SHP77 (cell line): ENCODE measurements at regions not wholly inside any gene's neighbourhood (a gene's known extent, or its start where the extent isn't known, plus 50 kb on each side); places are given as distances from the start of the nearest gene placed in this dataset.
A peak's percentile ranks its signal among the peaks of the same experiment; 100 is the strongest.

Experiments
- DNase-seq, 2 experiments: peaks; one replicate each; lab custom pipeline; 2025; lab: John Stamatoyannopoulos, UW

DNA sequence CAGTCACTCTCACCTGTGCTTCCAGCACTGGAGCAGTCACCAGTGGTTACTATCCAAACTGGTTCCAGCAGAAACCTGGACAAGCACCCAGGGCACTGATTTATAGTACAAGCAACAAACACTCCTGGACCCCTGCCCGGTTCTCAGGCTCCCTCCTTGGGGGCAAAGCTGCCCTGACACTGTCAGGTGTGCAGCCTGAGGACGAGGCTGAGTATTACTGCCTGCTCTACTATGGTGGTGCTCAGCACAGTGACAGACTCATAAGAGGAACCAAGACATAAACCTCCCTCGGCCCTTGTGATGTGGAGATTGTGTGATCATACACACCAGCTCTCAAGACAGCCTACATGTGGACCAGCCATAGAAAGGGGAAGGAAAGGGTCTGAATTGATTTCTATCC is 113.3 kb downstream of the ZNF280B start:
- DNase-seq: no peak

DNA sequence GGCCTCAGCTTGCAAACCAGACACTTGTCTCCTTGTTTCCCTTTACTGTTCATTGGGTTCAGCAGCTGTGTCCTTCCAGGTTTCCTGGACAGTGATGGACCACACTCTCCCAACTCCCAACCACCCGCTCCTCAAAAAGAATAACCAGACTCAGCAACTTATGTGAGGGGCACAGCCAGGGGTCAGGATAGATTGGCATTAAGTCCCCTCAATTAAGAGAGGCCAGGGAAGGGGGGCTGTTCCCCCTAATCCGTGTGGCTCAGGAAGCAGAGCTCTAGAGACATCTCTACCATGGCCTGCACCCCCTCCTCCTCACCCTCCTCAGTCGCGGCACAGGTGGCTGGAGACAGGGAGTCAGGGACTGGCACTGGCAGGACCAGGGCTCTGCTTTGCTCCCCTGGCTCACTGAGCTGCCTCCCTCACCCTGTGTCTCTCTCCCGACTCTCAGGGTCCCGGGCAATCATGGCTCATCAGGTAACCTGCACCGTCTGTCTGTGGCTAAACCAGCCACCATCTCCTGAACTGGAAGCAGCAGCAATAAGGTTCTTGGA is 111.7 kb downstream of the ZNF280B start:
- DNase-seq: no peak

DNA sequence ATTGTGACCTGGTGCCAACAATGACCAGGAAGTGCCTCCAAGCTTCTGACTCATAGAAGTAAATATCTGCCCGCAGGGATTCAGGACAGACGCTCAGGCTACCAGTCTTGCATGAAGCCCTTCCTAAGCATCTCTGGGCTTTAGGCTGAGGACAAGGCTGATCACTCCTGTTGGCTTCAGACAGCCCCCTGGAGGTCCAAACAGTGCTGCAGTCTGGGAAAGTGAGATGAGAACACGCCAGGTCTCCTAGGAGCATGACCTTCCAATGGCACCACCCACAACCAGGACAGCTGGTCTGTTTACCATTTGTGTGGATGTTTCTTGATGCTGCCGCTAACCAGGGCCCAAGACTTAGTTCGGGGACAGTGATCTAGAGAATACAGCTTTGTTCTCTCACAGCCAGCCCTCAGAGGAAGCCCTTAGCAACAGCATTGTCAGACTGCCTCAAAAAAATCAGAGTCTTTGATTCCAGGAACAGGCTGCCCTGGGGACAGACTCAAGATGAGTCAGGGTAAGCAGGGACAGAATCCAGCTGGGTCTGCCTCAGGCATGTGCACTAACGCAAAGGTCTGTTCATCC is 111.2 kb downstream of the ZNF280B start:
- DNase-seq: no peak

DNA sequence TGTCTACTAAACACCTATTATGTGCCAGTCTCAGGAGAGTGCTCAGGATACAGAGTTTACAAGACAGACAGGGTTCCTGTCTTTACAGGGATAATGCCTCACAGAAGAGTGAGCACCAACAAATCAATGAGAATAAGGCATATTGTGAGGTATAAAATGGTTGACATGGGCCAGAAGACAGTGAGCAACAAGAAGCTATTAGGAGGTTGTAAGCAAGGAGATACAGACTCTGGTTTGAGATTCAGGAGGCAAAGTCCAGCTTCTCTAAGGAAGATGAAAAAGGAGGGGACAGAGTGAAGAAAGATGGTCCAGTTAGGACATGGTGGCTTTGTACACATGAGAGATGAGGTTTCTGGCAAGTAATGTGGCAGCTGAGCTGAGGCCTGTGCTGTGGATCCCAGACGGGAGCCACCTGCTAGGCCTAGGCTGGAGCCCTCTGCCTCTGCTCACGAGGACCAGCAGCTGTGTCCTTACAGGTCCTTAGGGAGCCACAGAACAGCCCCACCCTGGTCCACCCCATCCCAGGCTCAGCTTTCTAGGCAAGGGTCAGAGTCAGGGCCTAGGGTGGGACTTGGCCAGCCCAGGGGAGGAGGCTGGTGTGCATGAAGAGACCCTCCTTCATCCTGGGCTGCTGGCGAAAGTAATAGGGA is 110.5 kb downstream of the ZNF280B start:
- DNase-seq: no peak

DNA sequence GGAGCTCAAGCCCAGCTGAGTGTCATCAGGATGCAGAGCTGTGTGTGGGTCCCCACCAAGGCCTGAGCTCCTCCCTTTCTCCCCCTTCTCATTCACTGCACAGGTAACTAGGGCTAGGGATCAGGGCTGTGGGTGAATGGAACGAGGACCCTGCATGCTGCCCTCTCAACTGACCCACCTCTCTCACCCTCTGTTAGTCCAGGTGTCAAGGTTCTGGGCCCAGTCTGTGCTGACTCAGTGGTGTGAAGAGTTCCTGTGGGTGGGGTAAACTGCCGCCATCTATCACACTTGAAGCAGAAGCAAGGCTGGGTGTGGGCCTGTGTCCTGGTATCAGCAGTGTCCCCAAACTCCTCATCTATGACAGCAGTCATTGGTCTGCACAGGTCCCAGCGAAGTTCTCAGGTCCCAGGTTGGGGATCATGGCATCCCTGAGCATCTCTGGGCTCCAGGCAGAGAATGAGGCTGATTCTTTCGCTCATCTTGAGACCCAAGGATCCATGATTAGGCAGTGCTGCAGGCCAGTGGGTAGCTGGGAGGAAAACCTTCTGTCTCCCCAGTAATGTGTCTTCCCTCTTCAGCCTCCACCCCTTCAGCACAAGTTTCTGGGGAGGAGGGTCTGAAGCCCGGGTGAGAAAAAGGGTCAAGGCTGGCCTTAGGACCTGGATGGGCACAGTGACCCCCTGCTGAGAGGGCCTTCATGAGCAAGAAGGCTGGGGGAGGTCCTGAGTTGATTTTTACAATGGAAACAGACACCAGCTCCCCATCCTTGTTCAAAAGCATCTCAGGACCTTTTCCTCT is 109.8 kb downstream of the ZNF280B start:
- DNase-seq: no peak

DNA sequence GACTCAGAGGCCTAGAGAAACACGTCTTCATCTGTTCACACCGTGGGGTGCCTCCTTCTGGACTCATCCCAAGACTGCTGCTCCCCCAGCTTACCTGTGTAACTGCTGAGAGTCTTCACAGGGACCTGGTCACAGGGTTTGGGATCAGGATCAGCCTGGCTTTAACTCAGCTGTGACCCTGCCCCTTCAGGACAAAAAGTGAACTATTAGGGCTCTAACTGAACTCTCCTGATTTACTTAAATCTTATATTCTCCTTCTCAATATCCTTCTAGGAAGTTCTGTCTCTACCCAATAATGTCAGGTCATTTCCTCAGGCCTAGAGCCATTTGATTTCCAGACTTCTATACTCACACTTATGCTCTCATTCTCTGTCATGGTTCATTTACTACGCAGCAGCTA is 108.4 kb downstream of the ZNF280B start:
- DNase-seq: no peak

DNA sequence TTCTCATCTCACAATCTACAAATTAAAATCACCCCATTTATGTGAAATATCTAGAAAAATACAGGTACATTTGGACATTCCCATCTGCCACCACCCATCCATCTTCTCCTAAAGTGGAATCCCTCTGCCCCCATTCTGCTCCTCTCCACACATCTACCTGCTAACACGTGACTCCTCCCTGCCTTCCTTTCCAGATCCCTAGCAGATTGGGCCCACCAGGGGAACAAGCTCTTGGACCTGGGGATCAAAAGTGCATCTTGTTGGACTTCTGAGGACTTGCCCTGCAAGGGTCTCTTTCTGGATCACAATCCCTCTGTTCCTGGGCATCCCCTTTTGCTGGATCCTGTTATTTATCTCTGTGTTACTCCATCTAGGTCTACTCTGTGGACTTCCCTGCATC is 107.6 kb downstream of the ZNF280B start:
- no peak for DNase-seq

DNA sequence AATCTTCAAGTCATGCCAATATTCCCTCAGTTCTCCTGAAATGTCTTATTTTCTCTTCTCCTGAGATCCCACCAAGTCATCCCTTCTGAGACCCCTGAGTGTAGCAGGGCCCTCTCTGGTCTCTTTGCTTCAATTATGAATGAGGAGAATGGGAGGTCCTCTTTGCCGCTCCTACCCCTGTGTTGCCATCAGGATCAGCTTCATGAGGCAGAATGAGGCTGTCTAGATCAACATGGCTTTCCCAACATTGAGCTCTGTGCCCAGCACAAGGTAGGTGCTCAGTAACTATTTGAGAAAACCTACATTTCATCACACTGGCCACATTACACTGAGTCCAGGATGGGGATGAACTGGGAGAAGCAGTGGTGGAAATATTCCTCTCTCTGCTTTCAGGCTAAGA is 107.2 kb downstream of the ZNF280B start:
- no peak for DNase-seq

DNA sequence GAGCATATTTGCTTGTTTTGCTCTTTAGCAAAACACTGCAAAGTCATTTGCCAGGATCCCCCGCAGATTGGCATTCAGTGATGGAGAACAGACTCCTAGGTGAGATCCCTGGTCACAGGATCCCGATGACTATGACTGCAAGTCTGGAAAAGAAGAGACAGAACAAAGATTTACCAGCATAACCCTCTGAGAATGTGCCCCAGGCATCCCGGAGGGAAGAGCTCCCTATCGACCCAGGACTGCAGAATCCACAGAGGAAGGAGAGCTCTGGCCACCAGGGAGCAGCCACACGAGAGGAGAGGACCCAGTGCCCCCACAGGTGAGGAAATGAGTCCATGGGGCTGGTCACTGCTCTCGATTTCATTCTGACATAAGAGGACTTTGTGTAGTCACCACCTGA is 105.2 kb downstream of the ZNF280B start:
- no peak for DNase-seq

DNA sequence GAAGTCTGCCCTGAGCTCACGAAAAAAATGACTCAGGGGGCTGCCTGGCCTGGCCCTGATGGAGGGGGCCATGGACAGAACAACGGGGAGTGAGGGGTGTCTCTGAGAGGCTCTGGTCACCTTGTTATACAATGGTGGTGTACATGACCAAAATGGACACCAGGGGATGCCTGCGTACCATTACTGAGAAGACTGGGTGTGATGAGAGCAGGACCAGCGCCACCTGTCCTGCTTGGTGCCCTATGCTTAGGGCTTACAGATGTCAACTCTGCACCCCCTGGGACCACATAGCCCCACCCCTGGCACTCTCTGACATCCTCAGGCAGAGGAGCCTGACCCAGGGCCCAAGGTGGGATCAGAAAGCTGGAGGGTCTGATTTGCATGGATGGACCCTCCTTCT is 104.8 kb downstream of the ZNF280B start:
- DNase-seq: no peak

DNA sequence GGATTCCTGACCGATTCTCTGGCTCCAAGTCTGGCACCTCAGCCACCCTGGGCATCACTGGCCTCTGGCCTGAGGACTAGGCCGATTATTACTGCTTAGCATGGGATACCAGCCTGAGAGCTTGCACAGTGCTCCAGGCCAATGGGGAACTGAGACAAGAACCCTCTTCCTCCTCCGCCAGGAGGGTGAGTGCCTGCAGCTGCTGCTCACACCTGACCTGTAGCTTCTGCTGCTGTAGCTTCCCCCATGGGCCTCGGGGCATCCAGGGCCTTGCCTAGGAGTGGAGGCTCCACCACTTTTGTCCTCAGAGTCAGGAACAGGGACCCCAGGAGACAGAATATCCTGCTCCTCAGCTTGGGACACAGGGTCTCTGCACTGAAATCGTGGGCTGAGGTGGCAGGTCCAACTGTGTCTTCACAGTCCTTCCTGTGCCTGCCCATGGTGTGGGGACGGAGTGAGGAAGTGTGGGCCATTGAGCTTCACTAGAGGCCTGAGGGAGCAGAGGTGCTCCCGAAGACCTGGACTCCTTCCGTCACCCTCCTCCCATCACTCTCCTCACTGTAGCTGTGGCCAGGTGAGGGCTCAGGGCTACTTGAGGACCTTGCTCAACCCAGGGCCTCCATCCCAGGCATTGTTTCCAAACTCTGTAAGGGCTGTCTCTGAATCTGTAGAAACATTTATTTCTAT is 103.8 kb downstream of the ZNF280B start:
- DNase-seq: no peak

DNA sequence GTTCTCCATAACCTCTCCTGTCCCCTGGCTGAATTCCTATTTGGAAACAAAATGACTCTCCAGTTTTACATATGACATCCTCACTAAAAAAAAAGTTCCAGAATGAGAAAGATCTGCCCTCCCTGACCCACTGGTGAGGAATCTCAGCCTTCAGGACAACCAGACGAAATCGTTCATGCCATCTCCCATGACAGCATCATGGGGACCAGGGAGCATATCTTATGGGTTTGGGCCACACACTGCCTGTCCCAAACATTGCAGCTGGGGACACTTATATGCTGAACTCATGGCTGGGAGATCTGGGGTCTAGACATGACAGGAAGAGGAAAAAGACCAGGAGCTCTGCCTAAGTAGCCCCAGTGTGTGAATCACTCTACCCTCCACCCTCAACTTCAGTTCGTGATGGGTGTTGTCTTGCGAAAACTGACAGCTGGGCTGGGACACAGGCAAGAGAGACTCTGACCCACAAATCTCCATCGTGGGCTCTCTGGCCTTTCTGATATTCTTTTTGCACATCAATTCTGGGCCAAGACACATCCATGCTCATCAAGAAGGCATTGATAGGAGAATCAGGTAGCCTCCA is 102.0 kb downstream of the ZNF280B start:
- DNase-seq: no peak

DNA sequence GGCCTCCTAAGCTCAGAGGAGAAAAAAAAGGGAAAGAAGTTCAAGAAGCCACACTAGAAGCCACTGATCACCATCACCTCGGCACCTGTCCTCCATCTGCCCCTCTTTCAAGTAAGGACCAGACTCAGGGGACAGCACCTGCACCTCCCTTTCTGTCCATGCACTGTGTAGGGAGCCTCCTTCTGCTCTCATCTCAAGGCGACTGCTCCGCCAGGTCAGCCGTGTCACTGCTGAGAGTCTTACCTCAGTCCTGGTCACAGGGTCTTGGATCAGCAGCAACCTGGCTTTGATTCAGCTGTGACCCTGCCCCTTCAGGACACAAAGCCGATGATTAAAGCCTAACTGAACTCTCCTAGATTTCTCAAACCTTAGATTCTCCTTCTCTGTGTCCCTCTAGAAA is 101.5 kb downstream of the ZNF280B start:
- DNase-seq: no peak

DNA sequence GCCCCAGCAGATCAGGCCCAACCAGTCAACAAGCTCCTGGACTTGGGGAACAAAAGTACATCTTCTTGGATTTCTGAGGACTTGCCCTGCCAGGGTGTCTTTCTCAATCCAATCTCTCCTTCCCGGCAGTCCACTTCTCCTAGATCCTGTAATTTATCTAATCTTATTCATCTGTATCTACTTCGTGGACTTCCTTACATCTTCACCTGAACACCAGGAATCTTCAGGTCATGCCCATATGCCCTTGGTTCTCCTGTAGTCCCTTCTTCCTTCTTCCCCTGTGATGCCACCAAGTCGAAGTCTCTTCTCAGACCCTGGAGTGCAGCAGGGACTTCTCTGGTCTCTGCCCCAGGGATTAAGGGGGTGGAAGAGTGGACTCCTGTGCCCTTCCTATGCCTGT is 100.3 kb downstream of the ZNF280B start:
- no peak for DNase-seq

DNA sequence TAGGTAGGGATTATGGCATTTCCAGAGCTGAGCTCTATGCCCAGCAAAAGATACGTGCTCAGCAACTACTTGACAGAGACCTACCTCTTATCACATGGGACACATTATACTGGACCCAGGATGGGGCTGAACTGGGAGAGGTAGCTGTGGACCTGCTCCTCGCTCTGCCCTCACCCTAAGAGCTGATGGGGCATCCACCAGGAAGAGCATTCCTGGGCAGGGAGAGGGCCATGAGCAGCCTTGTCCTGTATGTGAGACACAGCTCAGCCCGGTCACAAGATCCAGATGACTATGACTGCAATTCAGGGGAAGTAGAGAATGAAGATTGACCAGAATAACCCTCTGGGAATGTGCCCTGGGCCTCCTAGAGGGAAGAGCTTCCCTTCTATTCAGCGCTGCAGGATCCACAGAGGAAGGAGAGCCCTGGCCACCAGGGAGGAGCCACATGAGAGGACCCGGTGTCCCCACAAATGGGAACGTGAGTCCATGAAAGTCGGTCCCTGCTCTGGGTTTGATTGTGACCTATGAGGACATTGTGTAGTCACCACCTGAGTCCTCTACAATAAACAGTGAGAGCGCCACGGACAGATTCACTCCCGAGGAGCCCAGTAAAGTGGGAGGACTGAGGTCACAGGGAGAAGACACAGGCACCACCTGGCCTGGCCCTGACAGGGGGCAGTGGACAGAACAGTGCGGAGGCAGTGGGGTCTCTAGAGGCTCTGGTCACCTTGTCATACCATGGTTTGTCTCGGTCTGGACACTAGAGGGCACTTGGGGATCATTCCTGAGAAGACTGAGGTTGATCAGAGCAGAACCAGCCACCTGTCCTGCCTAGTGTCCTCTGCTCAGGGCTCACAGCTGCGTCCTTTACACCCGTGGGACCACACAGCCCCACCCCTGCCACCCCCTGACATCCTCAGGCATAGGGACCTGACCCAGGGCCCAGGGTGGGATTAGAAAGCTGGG is 99.5 kb downstream of the ZNF280B start:
- peak; percentile 38 to 54 for DNase-seq

DNA sequence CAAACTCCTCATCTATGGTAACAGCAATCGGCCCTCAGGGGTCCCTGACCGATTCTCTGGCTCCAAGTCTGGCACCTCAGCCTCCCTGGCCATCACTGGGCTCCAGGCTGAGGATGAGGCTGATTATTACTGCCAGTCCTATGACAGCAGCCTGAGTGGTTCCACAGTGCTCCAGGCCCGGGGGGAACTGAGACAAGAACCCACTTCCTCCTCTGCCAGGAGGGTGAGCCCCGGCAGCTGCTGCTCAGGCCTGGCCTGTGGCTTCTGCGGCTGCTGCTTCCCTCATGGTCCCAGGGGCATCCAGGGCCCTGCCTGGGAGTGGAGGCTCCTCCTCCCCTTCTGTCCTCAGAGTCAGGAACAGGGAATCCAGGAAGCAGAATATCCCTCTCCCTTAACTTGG is 98.4 kb downstream of the ZNF280B start:
- no peak for DNase-seq

DNA sequence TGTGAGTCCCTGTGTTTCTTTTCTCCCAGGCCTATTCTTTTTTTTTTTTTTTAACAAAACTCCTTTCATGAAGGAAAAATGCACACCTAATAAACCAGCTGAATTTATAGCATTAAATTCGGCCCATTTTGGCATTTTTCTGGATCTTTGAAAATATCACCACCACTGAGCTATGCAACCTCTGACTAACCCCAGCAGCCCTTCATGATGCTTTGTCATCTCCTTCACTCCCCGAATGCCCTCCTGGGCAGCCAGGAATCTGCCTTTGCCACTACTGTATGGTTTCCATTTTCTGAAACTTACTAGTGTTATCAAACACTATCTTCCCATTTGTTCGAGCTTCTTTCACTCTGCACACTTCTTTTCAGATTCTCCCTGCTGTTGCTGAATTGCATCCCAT is 97.9 kb downstream of the ZNF280B start:
- no peak for DNase-seq

DNA sequence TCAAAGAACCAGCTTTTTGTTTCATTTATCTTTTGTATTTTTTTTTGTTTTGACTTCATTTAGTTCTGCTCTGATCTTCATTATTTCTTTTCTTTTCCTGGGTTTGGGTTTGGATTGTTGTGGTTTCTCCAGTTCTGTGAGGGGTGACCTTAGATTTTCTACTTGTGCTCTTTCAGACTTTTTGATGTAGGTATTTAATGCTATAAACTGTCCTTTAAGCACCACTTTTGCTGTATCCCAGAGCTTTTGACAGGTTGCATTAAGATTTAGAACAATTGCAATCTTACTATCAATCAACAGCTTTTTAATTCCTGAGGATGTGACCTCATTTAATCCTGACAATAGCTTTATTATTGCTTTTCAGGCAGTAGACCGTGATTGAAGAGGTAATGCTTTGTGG is 94.3 kb downstream of the ZNF280B start:
- DNase-seq: no peak

DNA sequence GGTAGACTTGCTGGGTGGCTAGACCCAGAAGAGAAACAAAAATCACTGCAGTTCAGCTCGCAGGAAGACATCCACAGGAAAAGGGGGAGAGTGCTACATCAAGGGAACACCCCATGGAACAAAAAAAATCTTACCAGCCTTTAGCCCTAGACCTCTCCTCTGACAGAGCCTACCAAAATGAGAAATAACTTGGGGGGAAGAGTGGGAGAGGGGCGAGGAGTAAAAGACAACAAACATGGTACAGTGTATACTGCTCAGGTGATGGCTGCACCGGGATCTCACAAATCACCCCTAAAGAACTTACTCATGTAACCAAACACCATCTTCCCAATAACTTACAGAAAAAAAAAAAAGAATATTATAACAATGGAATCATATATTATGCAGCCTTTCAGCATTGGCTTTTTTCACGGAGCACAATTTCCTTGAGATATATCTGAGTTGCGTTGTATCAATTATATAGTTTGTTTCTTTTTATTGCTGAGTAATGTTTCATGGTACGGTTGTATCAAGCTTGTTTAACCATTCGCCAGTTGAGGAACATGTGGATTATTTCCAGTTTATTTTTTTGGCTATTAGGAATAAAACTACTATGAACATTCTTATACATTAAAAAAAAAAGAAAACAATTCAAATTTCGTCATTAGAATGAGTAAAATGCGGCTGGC is 90.9 kb downstream of the ZNF280B start:
- no peak for DNase-seq

DNA sequence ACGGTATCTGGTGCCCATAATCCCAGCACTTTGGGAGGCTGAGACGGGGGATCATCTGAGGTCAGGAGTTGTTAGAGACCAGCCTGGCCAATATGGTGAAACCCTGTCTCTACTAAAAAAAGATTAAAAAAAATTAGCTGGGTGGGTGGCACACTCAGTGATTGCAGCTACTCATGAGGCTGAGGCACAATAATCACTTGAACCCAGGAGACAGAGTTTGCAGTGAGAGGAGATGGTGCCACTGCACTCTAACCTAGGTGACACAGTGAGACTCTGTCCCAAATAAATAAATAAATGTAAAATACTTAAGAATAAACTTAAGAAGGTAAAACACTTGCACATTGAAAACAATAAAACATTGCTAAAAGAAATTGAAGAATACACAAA is 90.4 kb downstream of the ZNF280B start:
- DNase-seq: no peak

DNA sequence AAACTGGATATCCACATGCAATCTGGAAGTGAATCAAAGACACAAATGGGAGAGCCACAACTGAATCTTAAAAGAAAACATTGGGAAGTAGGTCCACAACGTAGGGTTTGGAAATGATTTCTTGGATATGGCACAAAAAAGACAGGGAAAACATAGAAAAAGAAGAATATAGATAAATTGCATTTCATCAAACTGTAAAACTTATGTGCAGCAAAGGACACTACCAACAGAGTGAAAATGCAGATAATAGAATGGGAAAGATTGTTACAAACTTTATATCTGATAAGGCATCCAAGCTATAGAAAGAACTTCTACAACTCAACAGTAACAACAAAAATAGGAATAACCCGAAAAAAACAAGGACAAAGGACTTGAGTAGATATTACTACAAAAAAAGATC is 89.6 kb downstream of the ZNF280B start:
- no peak for DNase-seq
